Esophagus squamous epithelium (tissue), 4 donors: ENCODE measurements at regions not wholly inside any gene's neighbourhood (a gene's known extent, or its start where the extent isn't known, plus 50 kb on each side); places are given as distances from the start of the nearest gene placed in this dataset.
"Not testable (repeated sequence)": the region's sequence is repeated elsewhere in the genome, so short reads cannot be mapped to it uniquely, and the experiment has no call there.

Experiments used
- CTCF ChIP-seq, 6 experiments: fragments of 450-650 bp in 4 of 6; fragments of 200-600 bp in 2 of 6; sonication (generic) in 2 of 6; IDR thresholded peaks; one replicate each; pipeline ENCODE4 v1.5.1; 2016 to 2019; ENCODE audit warnings: antibody characterized with exemption in 6 of 6, mild to moderate bottlenecking in 4 of 6, moderate library complexity in 4 of 6
- POLR2A ChIP-seq, 4 donors: fragments of 450-650 bp; IDR thresholded peaks; one replicate each; pipeline ENCODE4 v1.6.1; 2017; ENCODE audit warnings: antibody characterized with exemption in 4 of 4, mild to moderate bottlenecking in 4 of 4, moderate library complexity in 3 of 4

- TF ChIP-seq CTCF, POLR2A (IDR thresholded peaks at IDR 0.05): not testable (repeated sequence)
These were observed 181.4 kb upstream of the NBPF9 start for GRCh38 chr1:149284773-149285172.
